SU-DHL-6 (cell line): ENCODE measurements at regions not wholly inside any gene's neighbourhood (a gene's known extent, or its start where the extent isn't known, plus 50 kb on each side); places are given as distances from the start of the nearest gene placed in this dataset.

ENCODE experiments used
- EZH2phosphoT487 ChIP-seq: fragments of 200-600 bp; sonication (generic), shearing (Covaris generic); conservative IDR thresholded peaks from 2 replicates; pipeline ENCODE4 v1.6.1; 2018; ENCODE audit warnings: mild to moderate bottlenecking, antibody characterized with exemption, low read length, moderate library complexity, mixed read lengths
- TF ChIP-seq, protein P1 (sequence below): fragments of 200-600 bp; sonication (generic); IDR thresholded peaks from one replicate; pipeline ENCODE4 v1.5.1; 2017; ENCODE audit warnings: antibody characterized with exemption, mild to moderate bottlenecking, low read length, moderate library complexity; ENCODE audit not compliant: insufficient read depth, poor library complexity, severe bottlenecking

DNA sequence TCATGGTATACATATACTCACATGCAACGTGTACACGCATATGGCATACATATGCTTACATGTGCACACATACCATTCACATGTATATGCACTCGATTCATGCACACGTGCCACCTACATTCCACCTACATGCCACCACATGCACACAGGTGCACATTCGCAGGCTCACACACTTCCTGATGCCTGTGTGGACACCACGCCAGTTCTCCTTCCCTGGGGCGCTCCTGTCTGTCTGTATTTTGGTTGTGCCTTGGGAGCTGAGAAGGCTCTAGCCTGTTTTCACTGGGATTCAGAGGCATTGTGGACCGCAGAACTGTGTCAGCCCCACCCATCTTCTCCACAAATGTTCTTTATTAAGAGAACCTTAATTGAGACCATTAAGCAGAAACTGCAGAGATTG lies 96.6 kb upstream of the CTDP1 start:
- TF ChIP-seq, protein P1, sequence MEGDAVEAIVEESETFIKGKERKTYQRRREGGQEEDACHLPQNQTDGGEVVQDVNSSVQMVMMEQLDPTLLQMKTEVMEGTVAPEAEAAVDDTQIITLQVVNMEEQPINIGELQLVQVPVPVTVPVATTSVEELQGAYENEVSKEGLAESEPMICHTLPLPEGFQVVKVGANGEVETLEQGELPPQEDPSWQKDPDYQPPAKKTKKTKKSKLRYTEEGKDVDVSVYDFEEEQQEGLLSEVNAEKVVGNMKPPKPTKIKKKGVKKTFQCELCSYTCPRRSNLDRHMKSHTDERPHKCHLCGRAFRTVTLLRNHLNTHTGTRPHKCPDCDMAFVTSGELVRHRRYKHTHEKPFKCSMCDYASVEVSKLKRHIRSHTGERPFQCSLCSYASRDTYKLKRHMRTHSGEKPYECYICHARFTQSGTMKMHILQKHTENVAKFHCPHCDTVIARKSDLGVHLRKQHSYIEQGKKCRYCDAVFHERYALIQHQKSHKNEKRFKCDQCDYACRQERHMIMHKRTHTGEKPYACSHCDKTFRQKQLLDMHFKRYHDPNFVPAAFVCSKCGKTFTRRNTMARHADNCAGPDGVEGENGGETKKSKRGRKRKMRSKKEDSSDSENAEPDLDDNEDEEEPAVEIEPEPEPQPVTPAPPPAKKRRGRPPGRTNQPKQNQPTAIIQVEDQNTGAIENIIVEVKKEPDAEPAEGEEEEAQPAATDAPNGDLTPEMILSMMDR, result no peak
- TF ChIP-seq EZH2phosphoT487, result no peak
